Activated effector memory CD4-positive, alpha-beta T cell treated with anti-CD3 and anti-CD28 coated beads, Interleukin-2, amount 50 U/mL, for 16 hours (primary cell): ENCODE measurements at regions not wholly inside any gene's neighbourhood (a gene's known extent, or its start where the extent isn't known, plus 50 kb on each side); places are given as distances from the start of the nearest gene placed in this dataset.

Experiments
- DNase-seq: peaks from one replicate; pipeline ENCODE4 v3.0.0-alpha.2; 2020

GRCh38 chr4:167713756-167714155 is 378.6 kb upstream of the ANXA10 start:
- no peak for DNase-seq

DNA sequence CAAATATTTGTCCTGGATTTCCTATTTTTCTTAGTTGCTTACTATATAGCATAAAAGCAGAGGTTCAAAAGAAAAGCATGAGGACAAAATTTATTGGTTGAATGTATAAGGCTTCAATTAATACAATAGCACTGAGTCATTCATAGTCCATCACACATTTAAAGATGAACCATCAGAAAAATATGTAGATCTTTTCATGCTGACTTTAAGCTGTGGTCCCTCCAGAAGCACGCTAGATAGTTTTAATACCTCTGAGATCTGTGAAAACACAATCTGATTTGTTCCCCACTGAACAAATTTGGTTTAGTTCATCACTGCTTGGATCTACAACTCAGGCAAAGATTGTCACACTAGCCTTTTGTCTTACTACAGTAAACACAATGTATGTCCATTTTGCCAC is 377.2 kb upstream of the ANXA10 start:
- no peak for DNase-seq

- no peak for DNase-seq
These were observed 374.8 kb upstream of the ANXA10 start for GRCh38 chr4:167717495-167717894.

DNA sequence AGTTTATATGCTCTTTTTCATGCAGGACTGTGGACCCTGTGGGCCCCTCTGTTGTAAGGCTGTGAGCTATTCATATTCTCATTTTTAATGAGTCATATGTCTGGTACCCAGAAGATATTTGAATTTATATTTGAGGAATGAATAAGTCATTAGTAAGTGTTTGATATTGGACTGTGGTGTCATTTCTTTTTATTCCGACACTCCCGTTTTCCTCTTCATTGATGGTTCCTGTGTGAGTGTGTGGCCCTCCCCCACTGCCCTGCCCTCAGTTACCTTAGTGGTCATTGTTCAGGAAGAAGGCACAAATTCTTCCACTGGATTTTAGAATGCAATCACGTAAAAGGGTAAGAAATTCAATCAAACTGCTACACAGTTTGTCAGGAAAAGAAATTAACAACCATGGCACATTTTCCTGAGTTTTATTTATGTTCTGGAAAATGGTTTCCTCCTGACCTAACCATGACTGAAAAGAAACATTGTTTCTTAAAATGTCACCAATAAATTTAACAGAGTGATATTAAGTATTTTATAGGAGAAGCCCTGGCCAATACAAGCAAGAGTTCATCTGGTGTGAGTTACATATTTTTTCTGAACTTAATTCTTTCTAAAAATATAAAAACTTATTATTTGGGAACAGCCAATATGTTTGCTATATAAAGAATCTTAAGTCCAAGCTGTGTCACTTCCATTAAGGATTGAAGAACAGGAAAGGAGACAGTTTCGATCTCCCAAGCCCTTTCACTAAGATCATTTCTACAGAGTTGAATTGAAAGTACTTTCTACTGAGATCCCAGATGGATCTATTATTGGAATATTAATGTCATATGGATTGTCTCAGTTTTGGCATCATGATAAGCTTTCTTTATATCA is 370.5 kb upstream of the ANXA10 start:
- no peak for DNase-seq

- no peak for DNase-seq
These were observed 369.9 kb upstream of the ANXA10 start for GRCh38 chr4:167722487-167722808.

- no peak for DNase-seq
These were observed 367.4 kb upstream of the ANXA10 start for GRCh38 chr4:167724941-167725340.

DNA sequence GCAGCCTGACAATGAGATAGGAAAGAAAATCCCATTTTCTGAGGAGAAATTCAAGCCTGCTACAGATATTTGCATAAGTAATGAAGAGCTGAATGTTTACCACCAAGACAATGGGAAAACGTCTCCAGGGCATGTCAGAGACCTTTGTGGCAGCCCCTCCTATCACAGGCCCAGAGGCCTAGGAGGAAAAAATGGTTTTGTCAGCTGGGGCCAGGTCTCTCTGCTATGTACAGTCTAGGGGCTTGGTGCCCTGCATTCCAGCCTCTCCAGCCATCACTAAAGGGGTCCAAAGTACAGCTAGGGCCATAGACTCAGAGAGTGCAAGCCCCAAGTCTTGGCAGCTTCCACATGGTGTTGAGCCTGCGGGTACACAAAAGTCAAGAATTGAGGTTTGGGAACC is 361.6 kb upstream of the ANXA10 start:
- no peak for DNase-seq

DNA sequence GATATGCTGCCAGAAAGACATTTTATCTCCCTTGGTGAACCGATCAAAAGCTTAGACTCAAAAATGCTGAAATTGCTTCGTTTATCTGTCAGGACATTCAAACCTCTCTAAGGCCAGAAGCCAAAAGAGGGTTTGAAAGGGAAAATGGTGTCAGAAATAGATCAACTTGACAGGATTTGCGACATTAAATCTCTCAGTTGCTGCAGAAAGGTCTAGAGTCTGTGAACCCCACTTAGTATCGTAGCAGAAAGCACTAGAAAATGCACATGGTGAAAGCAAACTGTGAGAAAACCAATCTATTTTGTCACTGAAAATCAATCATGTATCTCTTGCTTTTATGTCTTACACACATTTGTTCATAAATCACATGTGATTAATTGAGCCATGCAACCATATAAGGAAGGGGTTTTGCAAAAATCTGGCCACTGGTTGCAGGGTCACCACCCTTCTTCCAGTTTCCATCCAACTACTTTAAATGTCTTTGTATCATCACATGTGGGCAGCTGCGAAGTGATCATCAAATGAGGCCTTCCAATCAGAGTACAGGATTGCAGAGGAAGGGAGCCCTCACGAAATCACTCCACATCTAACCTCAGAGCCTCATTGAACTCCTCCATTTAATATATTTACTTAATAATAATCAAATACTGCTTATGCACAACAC is 347.2 kb upstream of the ANXA10 start:
- DNase-seq: no peak

DNA sequence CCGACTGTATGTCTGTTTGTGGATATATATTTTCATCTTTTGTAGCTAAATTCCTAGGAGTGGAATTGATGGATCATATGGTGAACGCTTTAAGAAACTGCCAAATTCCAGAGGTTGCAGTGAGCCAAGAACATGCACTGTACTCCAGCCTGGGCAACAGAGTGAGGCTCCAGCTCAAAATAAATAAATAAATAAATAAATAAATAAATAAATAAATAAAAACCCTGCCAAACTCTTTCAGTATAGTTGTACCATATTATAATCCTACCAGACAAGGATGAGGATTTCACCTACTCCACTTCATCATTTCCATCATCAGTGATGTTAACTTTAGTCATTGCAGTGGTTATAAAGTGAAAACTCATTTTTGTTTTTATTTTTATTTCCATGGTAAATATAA is 325.1 kb upstream of the ANXA10 start:
- no peak for DNase-seq

DNA sequence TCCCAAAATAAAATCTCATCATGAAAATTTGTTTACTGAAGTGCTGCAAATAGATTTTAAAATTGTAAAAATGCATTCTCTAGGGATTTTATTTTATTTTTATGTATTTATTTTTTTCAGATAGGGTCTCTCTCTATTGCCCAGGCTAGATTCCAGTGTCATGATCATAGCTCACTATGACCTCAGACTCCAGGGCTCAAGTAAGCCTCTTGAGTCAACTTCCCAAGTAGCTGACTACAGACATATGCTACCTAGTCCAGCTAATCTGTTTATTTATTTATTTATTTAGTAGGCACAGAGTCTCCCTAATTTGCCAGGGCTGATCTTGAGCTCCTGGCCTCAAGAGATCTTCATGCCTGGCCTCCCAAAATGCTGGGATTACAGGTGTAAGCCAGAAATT is 317.7 kb upstream of the ANXA10 start:
- no peak for DNase-seq

GRCh38 chr4:167775375-167775774 is 317.0 kb upstream of the ANXA10 start:
- no peak for DNase-seq

DNA sequence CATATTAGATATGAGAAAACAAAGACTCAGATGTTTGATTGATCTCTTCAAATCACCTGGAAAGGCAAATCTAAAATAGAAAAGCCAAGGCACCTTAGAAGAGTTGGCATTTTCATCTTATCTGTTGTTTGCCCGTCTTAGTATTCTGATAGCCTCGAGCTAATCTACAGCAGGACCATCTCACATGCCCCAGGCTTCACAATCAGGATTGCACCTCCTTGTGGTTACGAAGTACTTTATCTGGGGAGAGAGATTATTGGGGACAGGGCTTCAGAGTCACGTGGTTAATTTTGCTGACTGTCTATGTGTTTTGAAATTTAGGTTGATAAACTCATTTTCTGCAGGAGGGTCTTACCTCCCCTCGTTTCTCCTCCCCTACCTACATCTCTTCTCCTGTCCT is 313.1 kb upstream of the ANXA10 start:
- DNase-seq: no peak

DNA sequence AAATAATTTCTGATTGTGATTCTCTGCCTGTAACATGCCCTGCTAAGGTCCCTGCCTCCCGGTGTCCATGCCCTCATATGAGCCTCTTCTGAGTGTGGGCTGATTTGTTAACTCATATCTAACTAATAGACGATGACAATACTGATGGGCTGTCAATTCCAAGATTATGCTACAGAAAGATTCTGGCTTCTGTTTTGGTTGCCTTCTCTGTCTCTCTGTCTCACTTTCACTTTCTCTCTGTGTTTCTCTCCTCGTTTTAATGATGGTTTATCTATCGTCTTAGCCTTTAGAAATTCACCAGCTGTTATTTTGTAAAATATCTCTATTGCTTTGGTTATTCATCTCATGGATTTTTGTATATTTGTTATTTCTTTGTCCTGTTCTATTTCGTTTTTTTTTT is 312.5 kb upstream of the ANXA10 start:
- no peak for DNase-seq

DNA sequence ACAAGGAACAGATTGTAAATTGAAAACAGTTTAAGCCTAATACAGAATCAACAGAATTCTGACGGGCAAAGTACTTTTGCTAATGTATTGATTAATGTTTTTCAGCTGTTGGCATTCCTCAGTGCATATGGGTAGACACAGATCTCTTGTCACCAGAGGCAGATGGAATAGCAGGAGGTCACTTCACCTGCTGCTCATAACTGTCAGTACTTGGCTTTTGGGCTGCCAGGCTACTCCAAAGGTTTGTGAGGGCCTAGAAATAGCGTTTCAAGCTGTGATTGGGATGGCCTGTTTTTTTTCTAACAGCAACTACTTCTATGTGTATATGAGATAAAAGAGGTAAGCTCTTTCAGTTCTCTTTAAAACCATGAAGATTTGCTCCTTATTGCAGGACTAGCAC is 307.5 kb upstream of the ANXA10 start:
- DNase-seq: no peak

- no peak for DNase-seq
These were observed 306.8 kb upstream of the ANXA10 start for GRCh38 chr4:167785523-167785922.

DNA sequence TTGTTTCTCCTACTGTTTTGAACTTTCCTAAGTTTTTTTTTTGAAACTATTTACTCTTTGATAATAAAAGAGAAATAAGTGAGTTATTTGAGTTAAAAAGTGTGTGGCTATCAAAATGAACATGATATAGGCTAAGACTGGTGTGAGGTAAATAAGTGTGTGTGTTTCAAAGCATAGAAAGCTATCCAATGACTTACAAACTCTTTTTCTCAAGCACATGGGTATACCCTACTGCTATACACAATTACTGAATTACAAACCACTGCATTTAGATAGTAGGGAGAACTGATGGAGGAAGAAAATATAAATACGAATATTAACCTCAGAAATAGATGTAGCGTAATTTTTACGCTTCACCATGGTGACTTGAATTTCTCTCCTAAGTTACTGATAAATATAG is 305.8 kb upstream of the ANXA10 start:
- DNase-seq: no peak

DNA sequence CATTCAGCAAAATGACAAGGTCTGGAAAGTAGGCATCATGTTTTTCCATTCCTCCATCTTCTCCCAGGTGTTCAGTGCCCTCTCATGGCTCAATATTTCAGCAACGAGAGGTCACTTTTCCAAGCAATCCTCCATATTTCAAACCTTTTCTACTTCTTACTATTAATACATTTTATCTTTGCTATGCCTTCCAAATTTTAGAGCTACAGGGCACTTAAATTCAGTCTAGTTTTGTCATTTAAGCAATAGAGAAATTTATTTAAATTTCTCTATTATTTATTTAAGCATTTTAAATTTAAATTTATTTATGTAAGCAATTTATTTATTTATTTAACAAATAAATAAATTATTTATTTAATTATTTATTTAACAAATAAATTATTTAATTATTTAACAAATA is 305.1 kb upstream of the ANXA10 start:
- DNase-seq: no peak

DNA sequence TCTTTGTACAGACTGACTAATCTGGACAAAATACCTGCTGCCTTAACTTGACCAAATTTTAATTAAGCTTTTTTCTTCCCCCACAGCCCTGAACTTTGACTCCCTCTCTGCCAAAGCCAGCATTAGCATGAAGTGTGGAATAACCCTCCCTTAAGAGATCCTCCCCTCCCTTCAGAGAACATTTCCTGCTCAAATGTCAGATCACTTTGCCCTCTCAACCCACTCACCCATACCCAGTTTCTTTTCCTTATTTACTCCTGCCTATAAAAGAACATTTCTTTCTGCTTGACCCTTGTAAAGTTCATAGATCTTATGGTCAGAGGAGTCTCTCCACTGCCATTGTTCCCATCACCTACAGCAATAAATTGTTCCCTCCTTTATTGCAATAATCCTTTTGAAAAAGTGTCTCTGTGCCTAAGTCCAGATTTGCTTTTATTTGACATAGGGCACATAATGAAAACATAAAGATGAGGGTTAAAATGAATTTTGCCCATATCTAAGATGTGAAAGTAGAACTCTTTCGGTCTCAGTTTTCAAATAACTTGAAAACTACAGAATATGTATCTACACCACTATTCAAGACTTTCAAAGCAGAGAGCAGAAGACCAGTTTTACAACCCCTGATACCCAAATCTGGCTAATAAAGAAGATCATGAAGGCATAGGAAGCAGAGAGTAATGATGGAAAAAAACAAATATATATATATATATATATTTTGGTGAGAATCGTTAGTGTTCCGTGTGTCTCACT is 289.7 kb upstream of the ANXA10 start:
- DNase-seq: no peak

DNA sequence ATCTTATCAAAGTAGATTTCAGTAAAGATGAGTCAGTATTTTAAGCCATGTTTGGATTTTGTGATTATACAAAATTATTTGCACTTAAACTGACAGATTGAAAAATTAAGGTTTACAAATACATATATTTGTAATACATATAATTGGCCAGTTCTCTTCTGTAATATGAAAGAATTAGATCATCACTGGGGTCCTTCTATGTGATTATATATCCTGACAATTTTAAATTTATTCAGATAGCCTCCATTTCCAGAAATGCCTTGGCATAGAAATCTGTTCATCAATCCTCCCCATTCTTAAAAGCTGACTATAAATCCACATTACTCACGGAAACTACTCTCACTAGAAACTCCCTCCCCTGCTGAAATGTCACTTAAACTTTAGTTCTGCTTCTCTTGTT is 280.4 kb upstream of the ANXA10 start:
- DNase-seq: no peak

DNA sequence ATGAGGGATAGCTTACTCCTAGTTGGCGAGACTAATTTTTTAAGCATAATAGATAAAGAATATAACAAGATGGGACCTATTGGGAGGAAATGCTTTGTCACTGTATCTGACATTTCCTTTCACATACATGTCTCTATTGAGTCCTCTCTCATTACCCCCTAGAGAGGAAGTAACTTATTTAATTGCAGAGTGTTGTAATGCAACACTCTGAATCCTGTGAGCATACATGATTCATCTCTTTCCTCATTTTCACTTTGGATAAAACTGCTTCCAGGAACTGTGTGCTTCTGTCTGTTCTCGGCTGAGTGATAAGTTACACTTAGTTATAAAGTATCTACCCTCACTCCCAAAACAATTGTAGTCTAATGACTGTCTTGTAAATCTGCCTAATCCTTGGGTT is 266.1 kb upstream of the ANXA10 start:
- DNase-seq: no peak

GRCh38 chr4:167831855-167832254 is 260.5 kb upstream of the ANXA10 start:
- no peak for DNase-seq

GRCh38 chr4:167838686-167839085 is 253.7 kb upstream of the ANXA10 start:
- no peak for DNase-seq

DNA sequence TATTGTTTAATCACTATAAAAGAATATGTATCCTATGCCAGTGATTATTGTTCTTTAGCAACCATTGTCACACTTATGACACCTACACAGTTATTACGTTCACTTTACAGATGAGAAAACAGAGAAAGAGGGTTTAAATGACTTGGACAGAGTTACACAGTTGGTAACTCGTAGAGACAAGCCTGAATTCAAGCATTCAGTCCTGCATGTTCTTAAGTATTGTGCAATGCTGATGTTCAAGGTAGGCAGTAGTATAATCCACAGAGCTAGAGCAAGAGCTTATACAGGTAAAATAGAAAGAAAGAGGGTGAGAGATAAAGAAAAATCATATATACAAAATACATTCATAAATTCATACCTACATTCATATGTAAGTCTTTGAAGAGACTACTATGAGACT is 249.8 kb upstream of the ANXA10 start:
- no peak for DNase-seq

GRCh38 chr4:167854881-167855280 is 237.5 kb upstream of the ANXA10 start:
- DNase-seq: no peak
